ENCODE measurements at regions not wholly inside any gene's neighbourhood (a gene's known extent, or its start where the extent isn't known, plus 50 kb on each side); places are given as distances from the start of the nearest gene placed in this dataset.

GRCh38 chr10:128725531-128725930 is 599.3 kb upstream of the MKI67 start:
- no peak overlapping the region for H3K9ac ChIP-seq (ENCODE audit: low read depth in 1 of 2, low read length in 2 of 2)
- TF ChIP-seq HNF4A (conservative IDR thresholded peaks at IDR 0.05): no peak
- TF ChIP-seq ATF3 (IDR thresholded peaks at IDR 0.05): no peak
- TF ChIP-seq TAF1 (conservative IDR thresholded peaks at IDR 0.05): no peak
- no peak for TF ChIP-seq YY1 (IDR thresholded peaks at IDR 0.05)
- no peak for TF ChIP-seq FOXA1 (IDR thresholded peaks at IDR 0.05)
- WGBS: 96% methylated on average over 2 of the region's 2 CpGs
- no peak overlapping the region for H3K27ac ChIP-seq (ENCODE audit: low read depth in 1 of 2, low read length in 2 of 2)
- no peaks in the 10 kb centered on the region for H3K36me3 ChIP-seq (ENCODE audit: control insufficient read depth in 4 of 4, insufficient read depth in 3 of 4, low read depth in 1 of 4, low read length in 3 of 4)
- peaks cover 0 to 3% (median 0%) of the 10 kb centered on the region in 4 donors for H3K27me3 ChIP-seq (ENCODE audit: control insufficient read depth in 4 of 4, insufficient read depth in 4 of 4, low read length in 3 of 4)
- no peak overlapping the region for H3K4me3 ChIP-seq (ENCODE audit: low read depth in 1 of 3, low read length in 3 of 3)
- H3K4me1 ChIP-seq (ENCODE audit: control insufficient read depth in 4 of 4, insufficient read depth in 4 of 4, low read length in 3 of 4): no peaks in the 10 kb centered on the region
- H3K9me3 ChIP-seq (ENCODE audit: control insufficient read depth in 4 of 4, low read length in 3 of 4): peaks cover 0 to 2% (median 0%) of the 10 kb centered on the region in 4 donors
- no peak for DNase-seq (ENCODE audit: low spot score)

GRCh38 chr10:128727114-128727513 is 600.9 kb upstream of the MKI67 start:
- 66% methylated on average over 6 of the region's 6 CpGs for WGBS
- H3K27me3 ChIP-seq (ENCODE audit: control insufficient read depth in 4 of 4, insufficient read depth in 4 of 4, low read length in 3 of 4): peaks cover 0 to 3% (median 0%) of the 10 kb centered on the region in 4 donors
- no peak overlapping the region for H3K4me3 ChIP-seq (ENCODE audit: low read depth in 1 of 3, low read length in 3 of 3)
- no peak for TF ChIP-seq YY1 (IDR thresholded peaks at IDR 0.05)
- TF ChIP-seq CTCF (IDR thresholded peaks at IDR 0.05; ENCODE audit: low read depth, low read length, missing input control): no peak
- no peak for TF ChIP-seq GABPA (IDR thresholded peaks at IDR 0.05 in 1 of 2, conservative IDR thresholded peaks at IDR 0.05 in 1 of 2)
- TF ChIP-seq HNF4G (IDR thresholded peaks at IDR 0.05): no peak
- TF ChIP-seq RAD21 (IDR thresholded peaks at IDR 0.05): no peak
- TF ChIP-seq RXRA (IDR thresholded peaks at IDR 0.05): no peak
- TF ChIP-seq NR2F2 (IDR thresholded peaks at IDR 0.05): no peak
- TF ChIP-seq HNF4A (conservative IDR thresholded peaks at IDR 0.05): no peak
- TF ChIP-seq FOXA1 (IDR thresholded peaks at IDR 0.05): no peak
- TF ChIP-seq JUND (IDR thresholded peaks at IDR 0.05): no peak
- no peak for TF ChIP-seq MAX (IDR thresholded peaks at IDR 0.05)
- no peak for TF ChIP-seq SP1 (IDR thresholded peaks at IDR 0.05)
- no peak for TF ChIP-seq FOXA2 (IDR thresholded peaks at IDR 0.05)
- TF ChIP-seq EGR1 (IDR thresholded peaks at IDR 0.05; ENCODE audit: low read depth in 2 of 2): no peak
- no peak for TF ChIP-seq REST (IDR thresholded peaks at IDR 0.05)
- no peak for DNase-seq (ENCODE audit: low spot score)
- H3K9ac ChIP-seq (ENCODE audit: low read depth in 1 of 2, low read length in 2 of 2): no peak overlapping the region
- no peak overlapping the region for H3K27ac ChIP-seq (ENCODE audit: low read depth in 1 of 2, low read length in 2 of 2)
- H3K9me3 ChIP-seq (ENCODE audit: control insufficient read depth in 4 of 4, low read length in 3 of 4): peaks cover 0 to 2% (median 0%) of the 10 kb centered on the region in 4 donors
- no peaks in the 10 kb centered on the region for H3K4me1 ChIP-seq (ENCODE audit: control insufficient read depth in 4 of 4, insufficient read depth in 4 of 4, low read length in 3 of 4)
- no peaks in the 10 kb centered on the region for H3K36me3 ChIP-seq (ENCODE audit: control insufficient read depth in 4 of 4, insufficient read depth in 3 of 4, low read depth in 1 of 4, low read length in 3 of 4)

Measured in liver (tissue), 8 donors.